ENCODE measurements at regions not wholly inside any gene's neighbourhood (a gene's known extent, or its start where the extent isn't known, plus 50 kb on each side); places are given as distances from the start of the nearest gene placed in this dataset.
"Not testable (repeated sequence)": the region's sequence is repeated elsewhere in the genome, so short reads cannot be mapped to it uniquely, and the experiment has no call there.

GRCh38 chr9:63318093-63318492 lies 1966.9 kb downstream of the FOXD4L5 start:
- ATAC-seq; H3K4me3 ChIP-seq (replicated peaks in 1 of 3; ENCODE audit: insufficient read depth in 1 of 3, low read depth in 2 of 3, low read length in 3 of 3); in situ Hi-C loops (cut with HindIII; ENCODE audit: extremely low pct_ligation_motif_present, low pct_unique_long_range_greater_than_20kb); H3K9me3 ChIP-seq (ENCODE audit: low read length); H3K4me2 ChIP-seq (ENCODE audit: low read depth, low read length); H3K9ac ChIP-seq (ENCODE audit: insufficient read depth, low read depth, low read length); POLR2A ChIA-PET; H3K4me1 ChIP-seq (ENCODE audit: insufficient read depth, low read length); intact Hi-C loops (cut with micrococcal nuclease; ENCODE audit: unreplicated experiment); BruUV-seq (replicated peaks); H2AFZ ChIP-seq (ENCODE audit: low read length); FAIRE-seq; H3K27me3 ChIP-seq (ENCODE audit: control insufficient read depth in 1 of 2, insufficient read depth in 2 of 2, low read length in 2 of 2); CTCF ChIA-PET (ENCODE audit: low intra/inter-chr PET ratio, low total read pairs); H3K36me3 ChIP-seq (replicated peaks in 1 of 2; ENCODE audit: control insufficient read depth in 1 of 2, insufficient read depth in 2 of 2, low read length in 2 of 2); DNase-seq (ENCODE audit: low spot score); H4K20me1 ChIP-seq (ENCODE audit: insufficient read depth, low read length); H3K79me2 ChIP-seq (ENCODE audit: insufficient read depth, low read length); H3K27ac ChIP-seq (ENCODE audit: extremely low read length, insufficient read depth, low read length): not testable (repeated sequence)
- 86% methylated on average over 6 of the region's 11 CpGs for WGBS (ENCODE audit: low lambda C conversion rate)

GRCh38 chr9:63315387-63315786 lies 1969.6 kb downstream of the FOXD4L5 start:
- CTCF ChIA-PET (ENCODE audit: low intra/inter-chr PET ratio, low total read pairs); H4K20me1 ChIP-seq (ENCODE audit: insufficient read depth, low read length); ATAC-seq; H3K4me1 ChIP-seq (ENCODE audit: insufficient read depth, low read length); H3K79me2 ChIP-seq (ENCODE audit: insufficient read depth, low read length); H3K27me3 ChIP-seq (ENCODE audit: control insufficient read depth in 1 of 2, insufficient read depth in 2 of 2, low read length in 2 of 2); BruUV-seq (replicated peaks); H3K27ac ChIP-seq (ENCODE audit: extremely low read length, insufficient read depth, low read length); POLR2A ChIA-PET; H3K4me2 ChIP-seq (ENCODE audit: low read depth, low read length); H3K9me3 ChIP-seq (ENCODE audit: low read length); H3K4me3 ChIP-seq (replicated peaks in 1 of 3; ENCODE audit: insufficient read depth in 1 of 3, low read depth in 2 of 3, low read length in 3 of 3); DNase-seq (ENCODE audit: low spot score); in situ Hi-C loops (cut with HindIII; ENCODE audit: extremely low pct_ligation_motif_present, low pct_unique_long_range_greater_than_20kb); intact Hi-C loops (cut with micrococcal nuclease; ENCODE audit: unreplicated experiment); FAIRE-seq; H3K9ac ChIP-seq (ENCODE audit: insufficient read depth, low read depth, low read length); H3K36me3 ChIP-seq (replicated peaks in 1 of 2; ENCODE audit: control insufficient read depth in 1 of 2, insufficient read depth in 2 of 2, low read length in 2 of 2); H2AFZ ChIP-seq (ENCODE audit: low read length): not testable (repeated sequence)
- WGBS (ENCODE audit: low lambda C conversion rate): 19% methylated on average over 7 of the region's 8 CpGs

- H3K4me3 ChIP-seq (replicated peaks in 1 of 3; ENCODE audit: insufficient read depth in 1 of 3, low read depth in 2 of 3, low read length in 3 of 3); FAIRE-seq: not testable (repeated sequence)
- peak; percentile 39; the same call in 1 of the 2 replicates for TF ChIP-seq NFYB (CRISPR knock-in tag; IDR thresholded peaks at IDR 0.05)
These were observed 1988.2 kb downstream of the FOXD4L5 start for GRCh38 chr9:63296848-63297247.

GRCh38 chr9:63296366-63296765 lies 1988.6 kb downstream of the FOXD4L5 start:
- H4K20me1 ChIP-seq (ENCODE audit: insufficient read depth, low read length); CTCF ChIA-PET (ENCODE audit: low intra/inter-chr PET ratio, low total read pairs); in situ Hi-C loops (cut with HindIII; ENCODE audit: extremely low pct_ligation_motif_present, low pct_unique_long_range_greater_than_20kb): not testable (repeated sequence)

More at GRCh38 chr9:63296848-63297247, 1988.2 kb downstream of the FOXD4L5 start:
- ATAC-seq; H2AFZ ChIP-seq (ENCODE audit: low read length); H3K4me1 ChIP-seq (ENCODE audit: insufficient read depth, low read length); H3K27ac ChIP-seq (ENCODE audit: extremely low read length, insufficient read depth, low read length); H3K36me3 ChIP-seq (replicated peaks in 1 of 2; ENCODE audit: control insufficient read depth in 1 of 2, insufficient read depth in 2 of 2, low read length in 2 of 2); in situ Hi-C loops (cut with HindIII; ENCODE audit: extremely low pct_ligation_motif_present, low pct_unique_long_range_greater_than_20kb); H3K9ac ChIP-seq (ENCODE audit: insufficient read depth, low read depth, low read length); DNase-seq (ENCODE audit: low spot score); BruUV-seq (replicated peaks); CTCF ChIA-PET (ENCODE audit: low intra/inter-chr PET ratio, low total read pairs); H3K9me3 ChIP-seq (ENCODE audit: low read length); intact Hi-C loops (cut with micrococcal nuclease; ENCODE audit: unreplicated experiment); H3K4me2 ChIP-seq (ENCODE audit: low read depth, low read length); H3K79me2 ChIP-seq (ENCODE audit: insufficient read depth, low read length); H3K27me3 ChIP-seq (ENCODE audit: control insufficient read depth in 1 of 2, insufficient read depth in 2 of 2, low read length in 2 of 2); H4K20me1 ChIP-seq (ENCODE audit: insufficient read depth, low read length); POLR2A ChIA-PET: not testable (repeated sequence)
- 21% methylated on average over 4 of the region's 14 CpGs for WGBS (ENCODE audit: low lambda C conversion rate)

More at GRCh38 chr9:63296366-63296765, 1988.6 kb downstream of the FOXD4L5 start:
- H3K4me3 ChIP-seq (replicated peaks in 1 of 3; ENCODE audit: insufficient read depth in 1 of 3, low read depth in 2 of 3, low read length in 3 of 3); H3K9ac ChIP-seq (ENCODE audit: insufficient read depth, low read depth, low read length); H3K27me3 ChIP-seq (ENCODE audit: control insufficient read depth in 1 of 2, insufficient read depth in 2 of 2, low read length in 2 of 2); ATAC-seq; BruUV-seq (replicated peaks); H2AFZ ChIP-seq (ENCODE audit: low read length); H3K36me3 ChIP-seq (replicated peaks in 1 of 2; ENCODE audit: control insufficient read depth in 1 of 2, insufficient read depth in 2 of 2, low read length in 2 of 2); POLR2A ChIA-PET; DNase-seq (ENCODE audit: low spot score); H3K79me2 ChIP-seq (ENCODE audit: insufficient read depth, low read length); H3K4me2 ChIP-seq (ENCODE audit: low read depth, low read length); FAIRE-seq; intact Hi-C loops (cut with micrococcal nuclease; ENCODE audit: unreplicated experiment); H3K4me1 ChIP-seq (ENCODE audit: insufficient read depth, low read length); H3K27ac ChIP-seq (ENCODE audit: extremely low read length, insufficient read depth, low read length); H3K9me3 ChIP-seq (ENCODE audit: low read length): not testable (repeated sequence)
- no CpG with 5 or more reads among the region's 27 CpGs for WGBS (ENCODE audit: low lambda C conversion rate)
